Medulla oblongata (tissue), 1 donor: ENCODE measurements at regions not wholly inside any gene's neighbourhood (a gene's known extent, or its start where the extent isn't known, plus 50 kb on each side); places are given as distances from the start of the nearest gene placed in this dataset.
"Not testable (repeated sequence)": the region's sequence is repeated elsewhere in the genome, so short reads cannot be mapped to it uniquely, and the experiment has no call there.

Source experiments
- DNase-seq: peaks from one replicate; pipeline ENCODE4 v3.0.0-alpha.2; 2015; ENCODE audit errors: extremely low spot score

DNA sequence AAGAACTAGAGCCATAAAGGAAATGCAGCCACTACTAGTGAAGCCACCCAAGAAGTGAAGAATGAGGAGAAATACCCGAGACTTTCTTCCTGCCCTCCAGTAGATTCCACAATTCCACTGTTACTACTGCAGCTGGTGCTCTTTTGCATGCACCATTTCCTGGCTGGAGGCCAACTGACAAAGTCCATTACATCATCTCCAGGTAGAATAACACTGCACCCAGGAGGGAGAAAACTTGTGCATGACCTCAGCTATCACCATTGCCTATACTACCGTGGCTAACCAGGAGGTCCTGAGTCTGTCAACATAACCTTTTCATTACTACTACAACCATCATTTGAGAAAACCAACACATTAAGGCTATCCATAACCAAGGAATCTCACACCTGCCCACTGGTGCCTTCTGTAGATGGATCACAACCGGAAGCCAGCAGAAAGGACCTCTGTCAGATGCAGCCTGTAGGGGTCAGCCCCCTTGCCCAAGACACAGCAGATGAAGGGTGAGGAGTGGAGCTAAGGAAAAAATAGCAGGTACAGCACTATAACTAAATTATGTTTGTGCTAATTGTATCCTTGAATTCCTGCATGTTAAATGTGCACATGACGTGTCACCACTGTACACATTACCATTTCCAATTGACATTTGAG, 200.8 kb upstream of the C2CD4B start:
- no peak for DNase-seq

DNA sequence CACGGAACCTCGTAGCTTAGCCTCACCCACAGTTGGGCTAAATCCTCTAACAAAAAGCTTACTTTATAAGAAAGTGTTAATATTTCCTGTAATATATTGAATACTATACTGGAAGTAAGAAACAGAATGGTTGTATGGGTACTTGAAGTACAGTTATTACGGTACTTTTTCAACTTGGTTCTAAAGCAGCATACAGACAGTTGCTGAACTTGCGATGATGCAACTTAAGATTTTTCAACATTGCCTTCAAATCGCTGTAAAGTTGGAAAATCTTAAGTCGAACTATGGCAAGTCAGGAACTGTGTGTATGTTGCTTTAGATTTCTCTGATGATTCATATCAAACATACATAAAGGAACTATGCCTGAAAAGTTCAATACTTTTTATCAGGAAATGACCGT, 204.4 kb upstream of the C2CD4B start:
- DNase-seq, result no peak

- not testable (repeated sequence) for DNase-seq
Measured at GRCh38 chr15:62371683-62372082, 206.6 kb upstream of the C2CD4B start.

- no peak for DNase-seq
Measured at GRCh38 chr15:62377736-62378480, 212.8 kb upstream of the C2CD4B start.

- DNase-seq, result no peak
Measured at GRCh38 chr15:62378772-62379498, 213.8 kb upstream of the C2CD4B start.

DNA sequence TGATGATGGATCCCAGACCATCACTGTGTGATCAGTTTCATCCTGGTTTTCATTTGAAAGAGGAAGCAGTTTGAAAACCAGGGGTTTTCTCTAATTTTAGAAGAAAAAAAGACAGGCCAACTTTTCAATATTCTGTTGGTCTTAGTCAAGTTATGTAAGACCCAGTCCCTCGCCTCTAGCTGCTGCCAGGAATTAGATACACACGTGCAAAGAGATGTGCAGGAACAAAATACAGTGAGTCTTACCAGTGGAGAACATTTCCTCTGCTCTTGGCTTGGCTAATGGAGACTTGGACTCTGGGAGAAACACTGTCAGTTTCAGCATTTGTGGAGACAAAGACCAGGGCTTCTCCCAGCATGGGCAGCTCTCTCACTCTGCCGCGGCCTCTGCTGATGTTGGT, 214.9 kb upstream of the C2CD4B start:
- no peak for DNase-seq

DNA sequence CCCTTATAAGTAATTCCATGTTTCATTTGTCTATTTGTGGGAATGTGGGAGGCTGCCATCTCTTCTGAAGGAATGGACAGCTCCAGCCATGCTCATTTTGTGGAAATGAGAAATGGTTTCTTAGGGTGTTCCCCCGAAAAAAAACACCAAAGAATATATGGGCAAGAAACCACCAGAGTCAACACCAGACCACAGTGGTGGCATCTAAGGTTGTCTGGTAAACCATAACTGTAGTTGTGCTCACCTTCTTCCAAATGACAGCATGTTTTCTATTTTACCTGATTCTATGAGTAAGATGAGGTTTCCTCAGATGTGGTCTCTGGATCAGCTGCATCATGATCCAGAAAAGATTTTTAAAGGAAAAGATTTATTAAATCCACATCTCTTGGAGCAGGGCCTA, 217.0 kb upstream of the C2CD4B start:
- no peak for DNase-seq

DNA sequence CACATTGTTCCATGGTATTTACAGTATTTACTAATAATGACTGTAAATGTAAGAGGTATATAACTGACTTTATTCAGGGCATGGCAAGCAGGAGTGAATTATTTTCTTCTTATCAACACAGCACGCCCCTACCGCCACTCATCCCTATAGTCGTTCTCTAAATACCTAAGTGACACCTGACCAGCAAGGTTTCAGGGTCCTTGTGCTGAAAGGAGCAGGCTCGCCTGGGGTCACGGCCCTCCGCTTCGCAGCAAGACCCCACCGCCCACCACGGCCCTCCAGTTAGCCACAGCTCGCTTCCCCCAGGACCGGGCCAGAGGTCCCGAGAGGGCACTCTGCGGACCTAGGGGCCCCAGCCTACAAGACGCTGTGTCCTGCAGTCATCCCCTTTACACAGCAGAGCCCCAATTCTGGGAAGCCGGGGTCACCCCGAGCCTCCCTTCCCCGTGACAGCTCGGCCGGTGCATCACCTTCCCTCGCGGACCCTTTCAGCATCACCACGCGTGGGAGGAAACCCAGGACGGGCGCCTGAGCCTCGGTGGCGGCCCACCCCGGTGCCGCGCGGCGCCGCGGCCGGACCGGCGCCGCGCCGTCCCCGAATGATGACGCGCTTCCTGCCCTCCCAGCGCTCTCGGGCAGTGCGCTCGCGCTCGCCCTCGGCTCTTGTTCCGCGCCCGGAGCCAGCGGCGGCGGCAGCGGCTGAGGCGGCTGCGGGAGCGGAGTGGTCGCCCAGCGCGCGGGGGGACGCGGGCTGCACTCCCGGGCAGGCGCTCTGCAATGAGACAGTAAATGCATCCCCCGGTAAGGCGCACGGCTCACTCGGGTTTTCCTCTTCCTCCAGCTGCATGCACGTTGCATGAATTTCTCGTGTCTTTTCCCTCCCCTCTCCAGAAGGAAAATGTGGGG, 225.1 kb upstream of the C2CD4B start, which contains the start of gene TLN2:
TLN2 (plus strand) TSS at position 666 of the 906 bp plus-strand sequence.
- peak; percentile 74 for DNase-seq

GRCh38 chr15:62390791-62391640, 225.9 kb upstream of the C2CD4B start:
- DNase-seq, result peak; percentile 33

DNA sequence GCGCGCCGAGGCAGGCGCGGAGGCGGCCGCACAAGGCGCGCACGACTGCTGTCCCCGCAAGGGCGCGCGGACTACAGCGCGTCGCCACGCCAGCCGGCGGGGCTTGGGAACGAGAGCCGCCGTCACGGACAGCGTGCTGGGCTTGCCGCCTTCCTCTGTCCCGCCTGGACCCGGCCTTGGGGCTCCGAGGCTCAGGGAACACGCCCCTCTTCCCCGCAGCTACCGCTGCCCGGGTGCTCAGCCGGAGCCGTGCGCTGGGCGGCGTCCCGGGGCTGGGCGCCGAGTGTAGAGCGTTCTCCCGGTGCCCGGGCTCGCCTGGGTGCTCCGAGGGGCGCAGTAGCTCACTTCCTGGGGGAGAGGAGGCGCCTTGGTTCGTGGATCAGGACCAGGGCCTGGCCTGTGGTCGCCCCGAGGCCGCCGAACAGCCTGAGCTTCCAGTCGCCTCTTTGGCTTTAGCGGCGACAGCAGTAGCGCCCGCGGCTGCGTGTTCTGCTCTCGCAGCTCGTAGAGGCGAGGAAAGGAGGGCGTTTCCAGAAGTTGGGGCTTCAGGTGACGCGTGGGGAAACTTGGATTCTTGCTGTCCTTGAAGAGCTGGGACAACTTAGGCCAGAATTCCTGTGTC, 226.7 kb upstream of the C2CD4B start:
- DNase-seq, result peak; percentile 60

GRCh38 chr15:62392376-62392775, 227.3 kb upstream of the C2CD4B start:
- DNase-seq, result peak; percentile 17

- no peak for DNase-seq
Measured at GRCh38 chr15:62393196-62393595, 228.1 kb upstream of the C2CD4B start.

GRCh38 chr15:62394079-62394478, 229.0 kb upstream of the C2CD4B start:
- DNase-seq, result no peak

- DNase-seq, result no peak
Measured at GRCh38 chr15:62400778-62401177, 235.7 kb upstream of the C2CD4B start.

- no peak for DNase-seq
Measured at GRCh38 chr15:62402687-62403086, 237.6 kb upstream of the C2CD4B start.

GRCh38 chr15:62403164-62403809, 238.2 kb upstream of the C2CD4B start:
- DNase-seq, result no peak

- no peak for DNase-seq
Measured at GRCh38 chr15:62404194-62404985, 239.3 kb upstream of the C2CD4B start.

DNA sequence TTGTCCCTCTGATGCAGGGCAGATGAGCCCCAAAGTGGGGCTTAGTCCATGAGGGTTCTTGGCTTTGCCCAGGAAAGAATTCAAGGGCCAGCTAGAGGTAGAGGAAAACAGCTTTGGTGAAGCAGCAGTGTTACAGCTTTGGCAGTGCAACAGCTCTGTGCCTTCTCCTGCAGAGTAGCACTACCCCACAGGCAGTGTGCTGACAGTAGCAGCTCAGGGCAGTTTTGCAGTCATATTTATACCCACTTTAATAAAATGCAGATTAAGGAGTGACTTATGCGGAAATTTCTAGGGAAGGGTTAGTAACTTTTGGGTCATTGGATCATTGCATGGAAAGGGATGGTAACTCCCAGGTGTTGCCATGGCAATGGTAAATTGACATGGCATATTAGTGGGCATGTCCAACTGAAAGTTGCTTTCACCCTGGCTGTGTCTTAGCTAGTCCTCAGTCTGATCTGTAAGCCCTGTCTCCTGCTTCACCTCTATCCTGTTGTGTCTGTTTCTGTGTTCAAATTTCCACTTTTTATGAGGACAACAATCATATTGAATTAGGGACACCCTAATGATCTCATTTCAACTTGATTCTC, 241.3 kb upstream of the C2CD4B start:
- DNase-seq, result no peak

DNA sequence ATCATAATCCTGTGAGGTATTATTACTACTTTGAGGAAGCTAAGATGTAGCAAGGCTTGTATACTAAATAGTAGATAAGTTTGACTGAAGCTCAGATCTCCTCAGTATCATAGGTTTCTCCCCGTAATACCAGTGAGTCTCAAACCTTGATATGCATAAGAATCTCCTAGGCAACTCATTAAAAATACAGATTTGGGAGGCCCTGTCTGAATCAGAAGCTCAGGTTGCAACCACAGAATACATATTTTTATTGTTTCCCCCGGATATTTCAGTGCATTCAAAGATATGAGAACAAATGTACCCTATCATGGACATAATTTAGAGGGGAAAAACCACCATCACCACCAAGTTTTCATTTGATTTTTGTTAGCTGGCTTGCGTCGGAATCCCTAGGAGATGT, 242.1 kb upstream of the C2CD4B start:
- no peak for DNase-seq
